ENCODE measurements at regions not wholly inside any gene's neighbourhood (a gene's known extent, or its start where the extent isn't known, plus 50 kb on each side); places are given as distances from the start of the nearest gene placed in this dataset.
A peak's percentile ranks its signal among the peaks of the same experiment; 100 is the strongest.

DNA sequence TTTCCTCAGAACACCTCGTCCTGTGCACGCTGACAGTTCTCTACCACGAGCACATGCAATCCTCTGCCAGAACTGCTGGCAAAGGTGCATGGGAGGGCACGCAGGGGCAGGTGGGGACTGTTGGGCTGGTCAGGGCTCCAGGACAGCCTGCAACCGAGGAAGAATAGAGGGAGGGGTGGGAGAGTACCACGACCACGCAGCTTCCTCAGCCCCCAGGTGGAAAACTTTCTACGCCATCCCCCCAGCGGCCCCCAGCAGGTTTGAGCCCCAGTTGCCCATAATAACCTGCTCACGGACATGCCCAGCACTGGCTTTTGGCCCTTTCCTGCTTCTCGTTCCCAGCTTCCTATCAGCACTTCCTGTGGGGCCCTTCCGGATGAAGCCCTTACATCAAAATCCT lies 199.3 kb downstream of the C16orf95 start:
- DNase-seq = no peak
- TF ChIP-seq POLR2A (IDR thresholded peaks at IDR 0.05; ENCODE audit: low read length) (no peak), GATA1 (IDR thresholded peaks at IDR 0.05; ENCODE audit: low read depth, low read length) (no peak)

GRCh38 chr16:87119168-87119567 lies 198.0 kb downstream of the C16orf95 start:
- DNase-seq = no peak
- no peak for TF ChIP-seq GATA1 (IDR thresholded peaks at IDR 0.05; ENCODE audit: low read depth, low read length)
- TF ChIP-seq POLR2A (IDR thresholded peaks at IDR 0.05; ENCODE audit: low read length) = no peak

DNA sequence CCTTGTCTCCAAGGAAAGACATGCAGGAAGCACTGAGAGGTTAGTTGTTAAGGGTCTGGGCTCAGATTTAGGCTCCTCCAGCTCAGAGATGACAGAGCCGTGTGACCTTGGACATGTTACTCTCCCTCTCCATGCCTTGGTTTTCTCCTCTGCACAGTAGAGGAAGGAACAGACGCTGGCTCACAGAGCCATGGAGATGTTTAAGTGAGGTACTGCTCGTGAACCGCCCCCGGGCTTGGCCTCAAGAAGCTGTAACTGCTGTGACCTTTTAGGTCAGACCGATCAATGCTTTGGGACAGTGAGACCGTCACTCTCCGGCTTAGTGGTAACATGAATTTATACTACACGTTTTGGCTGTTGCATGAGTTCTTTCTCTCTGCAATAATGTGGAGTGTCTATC lies 197.4 kb downstream of the C16orf95 start:
- TF ChIP-seq POLR2A (IDR thresholded peaks at IDR 0.05; ENCODE audit: low read length) (no peak), GATA1 (IDR thresholded peaks at IDR 0.05; ENCODE audit: low read depth, low read length) (no peak)
- DNase-seq = no peak

- no peak for DNase-seq
- TF ChIP-seq GATA1 (IDR thresholded peaks at IDR 0.05; ENCODE audit: low read depth, low read length) = no peak
- TF ChIP-seq POLR2A (IDR thresholded peaks at IDR 0.05; ENCODE audit: low read length) = no peak
These were observed 195.4 kb downstream of the C16orf95 start for GRCh38 chr16:87121816-87122215.

DNA sequence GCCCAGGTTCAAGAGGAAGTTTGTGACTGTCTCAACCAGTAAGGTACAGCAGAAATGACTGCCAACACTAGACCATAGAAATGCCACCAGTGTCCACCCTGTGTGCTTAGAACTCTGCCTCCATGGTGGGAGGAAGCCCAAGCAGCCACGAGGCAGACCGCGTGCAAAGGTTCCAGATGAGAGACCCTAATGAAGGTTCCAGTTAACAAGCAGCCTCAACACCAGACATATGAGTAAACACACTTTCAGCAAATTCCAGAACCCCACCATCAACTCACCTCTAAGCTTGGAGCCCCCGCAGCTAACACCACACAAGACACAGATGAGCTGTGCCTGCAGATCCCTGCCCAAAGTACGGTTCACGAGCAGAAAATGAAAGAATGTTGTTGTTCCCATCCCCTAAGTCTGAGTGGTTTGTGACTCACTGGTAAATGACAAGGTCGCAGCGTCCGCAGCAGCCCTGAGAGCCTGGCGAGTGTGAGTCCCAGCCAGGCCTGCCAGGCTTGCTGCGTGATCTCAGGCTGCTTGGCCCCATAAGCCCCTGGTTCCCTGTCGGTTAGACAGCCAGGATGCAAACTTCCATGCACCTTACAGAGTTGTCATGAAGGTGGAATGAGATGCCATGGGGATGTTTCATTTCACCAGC lies 193.7 kb downstream of the C16orf95 start:
- DNase-seq = no peak
- TF ChIP-seq GATA1 (IDR thresholded peaks at IDR 0.05; ENCODE audit: low read depth, low read length) = no peak
- TF ChIP-seq POLR2A (IDR thresholded peaks at IDR 0.05; ENCODE audit: low read length) = no peak

DNA sequence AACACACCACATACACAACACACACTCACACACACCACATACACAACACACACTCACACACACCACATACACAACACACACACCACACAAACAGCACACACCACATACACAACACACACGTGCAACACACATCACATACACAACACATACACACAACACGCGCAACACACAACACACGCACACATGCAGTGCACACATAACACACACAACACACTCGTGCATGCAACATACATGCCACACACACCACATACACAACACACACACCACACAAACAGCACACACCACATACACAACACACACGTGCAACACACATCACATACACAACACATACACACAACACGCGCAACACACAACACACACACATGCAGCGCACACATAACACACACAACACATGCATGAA lies 192.8 kb downstream of the C16orf95 start:
- DNase-seq = peak in 1 of 2 experiments; percentile 22

GRCh38 chr16:87125206-87126155 lies 191.7 kb downstream of the C16orf95 start:
- TF ChIP-seq GATA1 (IDR thresholded peaks at IDR 0.05; ENCODE audit: low read depth, low read length) = no peak
- TF ChIP-seq POLR2A (IDR thresholded peaks at IDR 0.05; ENCODE audit: low read length) = no peak
- DNase-seq = peak in 1 of 2 experiments; percentile 18

GRCh38 chr16:87126403-87127025 lies 190.7 kb downstream of the C16orf95 start:
- DNase-seq = no peak

GRCh38 chr16:87127061-87127765 lies 190.0 kb downstream of the C16orf95 start:
- DNase-seq = no peak

More at GRCh38 chr16:87126403-87127025, 190.7 kb downstream of the C16orf95 start:
- TF ChIP-seq POLR2A (IDR thresholded peaks at IDR 0.05; ENCODE audit: low read length) (no peak), GATA1 (IDR thresholded peaks at IDR 0.05; ENCODE audit: low read depth, low read length) (no peak)

DNA sequence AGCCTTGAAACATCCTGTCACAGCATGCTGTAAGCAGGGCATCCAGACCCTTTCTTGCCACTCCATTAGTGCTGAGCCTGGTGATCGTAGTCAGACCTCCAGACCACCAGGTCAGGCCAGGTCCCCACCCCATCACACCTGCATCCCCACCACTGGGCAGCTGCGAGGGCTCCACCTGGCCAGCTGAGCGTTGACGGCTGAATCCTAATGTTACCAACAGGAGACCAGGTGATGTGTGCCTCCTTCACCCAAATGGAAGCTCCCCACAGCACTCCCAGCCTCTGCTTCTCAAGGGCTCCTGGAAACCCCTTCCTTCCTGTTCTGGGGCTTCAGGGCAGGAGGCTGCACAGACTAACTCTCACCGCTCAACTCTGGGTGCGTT lies 189.4 kb downstream of the C16orf95 start:
- TF ChIP-seq GATA1 (IDR thresholded peaks at IDR 0.05; ENCODE audit: low read depth, low read length) (no peak), POLR2A (IDR thresholded peaks at IDR 0.05; ENCODE audit: low read length) (no peak)
- DNase-seq = no peak

More at GRCh38 chr16:87127061-87127765, 190.0 kb downstream of the C16orf95 start:
- no peak for TF ChIP-seq GATA1 (IDR thresholded peaks at IDR 0.05; ENCODE audit: low read depth, low read length)
- TF ChIP-seq POLR2A (IDR thresholded peaks at IDR 0.05; ENCODE audit: low read length) = no peak

GRCh38 chr16:87129771-87130170 lies 187.4 kb downstream of the C16orf95 start:
- TF ChIP-seq POLR2A (IDR thresholded peaks at IDR 0.05; ENCODE audit: low read length) = no peak
- no peak for TF ChIP-seq GATA1 (IDR thresholded peaks at IDR 0.05; ENCODE audit: low read depth, low read length)
- no peak for DNase-seq

DNA sequence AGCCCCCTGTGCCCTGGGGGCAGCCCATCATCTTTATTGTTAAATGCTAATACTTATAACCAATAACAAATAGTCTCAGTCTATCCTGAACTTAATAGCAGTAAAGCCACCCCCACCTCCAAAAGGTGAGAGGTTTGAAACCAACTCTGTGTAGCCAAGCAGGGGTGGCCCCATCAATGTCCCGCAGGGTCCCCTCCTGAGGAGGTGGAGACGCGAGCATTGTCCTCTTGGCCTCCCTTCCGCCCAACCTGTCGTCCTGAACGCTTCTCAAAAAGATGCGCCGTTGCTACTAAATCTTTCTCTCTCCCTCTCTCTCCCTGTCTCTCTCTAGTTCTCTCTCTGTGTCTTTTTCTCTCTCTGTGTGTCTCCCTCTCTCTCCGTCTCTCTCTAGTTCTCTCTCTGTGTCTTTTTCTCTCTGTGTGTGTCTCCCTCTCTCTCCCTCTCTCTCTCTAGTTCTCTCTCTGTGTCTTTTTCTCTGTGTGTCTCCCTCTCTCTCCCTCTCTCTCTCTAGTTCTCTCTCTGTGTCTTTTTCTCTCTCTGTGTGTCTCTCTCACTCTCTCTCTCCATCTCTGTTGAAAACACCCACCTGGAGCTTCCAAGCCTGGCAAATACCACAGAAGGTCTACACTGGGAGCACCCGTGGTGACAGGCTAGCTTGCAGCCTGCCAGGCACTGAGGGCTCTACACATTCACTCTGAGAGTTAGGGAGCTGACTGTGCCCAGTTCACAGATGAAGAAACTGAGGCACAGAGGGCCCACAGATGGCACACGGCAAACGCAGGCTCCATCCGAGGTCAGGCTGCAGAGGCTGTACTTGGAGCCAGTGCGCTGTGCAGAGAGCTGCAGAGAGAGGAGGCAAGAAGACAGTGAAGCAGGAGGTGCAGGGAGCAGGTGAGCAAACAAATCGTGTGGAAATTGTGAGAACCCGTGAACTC lies 185.9 kb downstream of the C16orf95 start:
- DNase-seq = no peak
- TF ChIP-seq POLR2A (IDR thresholded peaks at IDR 0.05; ENCODE audit: low read length) (no peak), GATA1 (IDR thresholded peaks at IDR 0.05; ENCODE audit: low read depth, low read length) (no peak)

DNA sequence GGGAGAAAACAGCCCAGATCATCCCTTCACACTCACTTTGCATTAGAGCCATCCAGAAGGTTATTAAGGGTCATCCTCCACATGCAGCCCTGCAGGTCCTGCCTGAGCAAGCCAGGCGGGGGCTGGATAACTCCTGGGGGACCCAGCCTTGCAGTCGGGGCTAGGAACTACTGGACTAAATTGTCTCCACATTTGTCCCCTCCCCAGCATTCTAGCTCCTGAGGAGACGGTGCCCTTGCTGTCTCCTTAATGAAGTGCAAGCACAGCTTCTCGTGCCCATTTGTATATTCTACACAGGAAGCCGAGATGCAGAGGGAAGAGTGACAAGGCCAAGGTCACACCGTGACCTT lies 185.2 kb downstream of the C16orf95 start:
- TF ChIP-seq GATA1 (IDR thresholded peaks at IDR 0.05; ENCODE audit: low read depth, low read length) = no peak
- TF ChIP-seq POLR2A (IDR thresholded peaks at IDR 0.05; ENCODE audit: low read length) = no peak
- no peak for DNase-seq

All from erythroblast (primary cell).